AG04450 (cell line): ENCODE measurements at regions not wholly inside any gene's neighbourhood (a gene's known extent, or its start where the extent isn't known, plus 50 kb on each side); places are given as distances from the start of the nearest gene placed in this dataset.
"Not testable (repeated sequence)": the region's sequence is repeated elsewhere in the genome, so short reads cannot be mapped to it uniquely, and the experiment has no call there.

Source experiments
- CTCF ChIA-PET: fragments of 300-600, 350-600 bp; formaldehyde crosslinking; extraction: SDS; loops from one replicate; lab custom pipeline; 2022; ENCODE audit warnings: antibody characterized with exemption, inconsistent platforms; lab: Charles Lee
- POLR2A ChIA-PET: fragments of 350-600 bp; formaldehyde crosslinking; extraction: SDS; loops from one replicate; lab custom pipeline; 2021; ENCODE audit warnings: antibody characterized with exemption, inconsistent platforms; lab: Yijun Ruan, JAX
- DNase-seq: peaks from one replicate; pipeline ENCODE4 v3.0.0-alpha.2; 2011; ENCODE audit warnings: low read depth, low spot score
- H3K27ac ChIP-seq: one replicate; pipeline ENCODE4 v1.5.1; 2012; ENCODE audit warnings: low read depth, low read length, control low read depth
- H3K27me3 ChIP-seq: one replicate; pipeline ENCODE4 v1.6.0; 2012; ENCODE audit warnings: low read length; ENCODE audit not compliant: control insufficient read depth, insufficient read depth
- H3K4me3 ChIP-seq: 2 replicates; pipeline ENCODE4 v1.5.1; 2011; ENCODE audit warnings: mild to moderate bottlenecking, low read depth, low read length, control low read depth
- H3K9me3 ChIP-seq: 2 replicates; pipeline ENCODE4 v1.5.1; 2012; ENCODE audit warnings: low read length; ENCODE audit not compliant: control insufficient read depth, insufficient read depth
- TF ChIP-seq, protein P1 (sequence below): IDR thresholded peaks from 2 replicates; pipeline ENCODE4 v1.5.1; 2011; ENCODE audit warnings: low read depth, low read length, control low read depth, inconsistent platforms

DNA sequence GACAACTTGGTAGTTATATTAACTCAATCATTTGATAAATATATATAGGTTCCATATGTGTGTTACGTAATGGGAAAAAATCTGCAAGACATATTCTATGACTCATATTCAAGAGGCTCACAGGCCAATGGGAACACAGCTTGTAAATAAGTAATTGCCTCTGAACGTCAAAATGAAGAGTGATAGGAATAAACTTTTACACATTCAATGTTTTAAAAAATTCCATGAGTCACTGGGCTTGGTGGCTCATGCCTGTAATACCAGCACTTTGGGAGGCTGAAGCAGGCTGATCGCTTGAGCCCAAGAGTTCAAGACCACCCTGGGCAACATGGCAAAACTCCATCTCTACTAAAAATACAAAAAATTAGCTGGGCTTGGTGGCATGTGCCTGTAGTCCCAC is 209.4 kb upstream of the MCHR2 start:
- TF ChIP-seq, protein P1, sequence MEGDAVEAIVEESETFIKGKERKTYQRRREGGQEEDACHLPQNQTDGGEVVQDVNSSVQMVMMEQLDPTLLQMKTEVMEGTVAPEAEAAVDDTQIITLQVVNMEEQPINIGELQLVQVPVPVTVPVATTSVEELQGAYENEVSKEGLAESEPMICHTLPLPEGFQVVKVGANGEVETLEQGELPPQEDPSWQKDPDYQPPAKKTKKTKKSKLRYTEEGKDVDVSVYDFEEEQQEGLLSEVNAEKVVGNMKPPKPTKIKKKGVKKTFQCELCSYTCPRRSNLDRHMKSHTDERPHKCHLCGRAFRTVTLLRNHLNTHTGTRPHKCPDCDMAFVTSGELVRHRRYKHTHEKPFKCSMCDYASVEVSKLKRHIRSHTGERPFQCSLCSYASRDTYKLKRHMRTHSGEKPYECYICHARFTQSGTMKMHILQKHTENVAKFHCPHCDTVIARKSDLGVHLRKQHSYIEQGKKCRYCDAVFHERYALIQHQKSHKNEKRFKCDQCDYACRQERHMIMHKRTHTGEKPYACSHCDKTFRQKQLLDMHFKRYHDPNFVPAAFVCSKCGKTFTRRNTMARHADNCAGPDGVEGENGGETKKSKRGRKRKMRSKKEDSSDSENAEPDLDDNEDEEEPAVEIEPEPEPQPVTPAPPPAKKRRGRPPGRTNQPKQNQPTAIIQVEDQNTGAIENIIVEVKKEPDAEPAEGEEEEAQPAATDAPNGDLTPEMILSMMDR = no peak
- no peaks in the 10 kb centered on the region for H3K27me3 ChIP-seq
- H3K4me3 ChIP-seq = no peak overlapping the region
- H3K27ac ChIP-seq = peak overlapping the region; percentile 90
- POLR2A ChIA-PET = interaction anchor here (1.5 to 1.6 kb wide), 2 partner anchors 14 to 27 kb away, joined by 7 to 12 read pairs; no protein-coding TSS in a partner anchor
- CTCF ChIA-PET = interaction anchor here (1.4 kb wide), 1 partner anchor 27 kb away, joined by 3 read pairs; no protein-coding TSS in a partner anchor
- DNase-seq = peak; percentile 87
- H3K9me3 ChIP-seq = no peaks in the 10 kb centered on the region

DNA sequence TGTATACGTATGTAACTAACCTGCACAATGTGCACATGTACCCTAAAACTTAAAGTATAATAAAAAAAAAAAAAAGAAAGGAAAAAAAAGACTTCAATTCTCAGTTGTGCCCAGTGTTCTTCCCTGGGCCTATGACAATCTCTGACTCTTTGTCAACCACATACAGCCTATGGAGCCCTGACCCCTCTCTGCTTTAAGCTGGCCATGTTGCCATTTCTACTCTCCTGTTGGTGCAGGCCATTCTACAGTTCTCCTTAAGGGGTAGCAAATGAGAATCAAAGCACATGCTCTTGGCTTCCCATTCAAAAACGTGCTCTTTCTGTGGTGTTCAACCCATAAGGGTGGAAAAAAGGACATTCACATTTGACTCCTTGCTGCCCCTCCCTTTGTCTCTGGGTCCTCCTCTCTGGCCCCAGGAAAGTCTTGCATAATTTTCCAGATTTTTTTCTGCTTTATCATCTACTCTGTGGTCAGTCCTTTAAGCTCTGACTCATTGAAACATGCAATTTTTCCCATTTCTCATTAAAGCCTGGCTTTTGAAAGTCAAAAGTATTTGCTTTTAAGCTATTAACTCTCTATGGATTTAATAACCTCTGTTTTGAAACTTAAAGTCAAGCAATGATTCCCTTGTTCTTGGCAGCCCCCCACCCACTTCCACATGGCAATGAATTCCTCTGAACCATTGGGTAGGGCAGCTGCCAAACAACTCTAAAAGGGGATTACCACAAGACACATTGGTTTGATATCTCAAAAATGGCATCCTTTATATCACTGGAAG is 208.6 kb upstream of the MCHR2 start:
- DNase-seq = peak; percentile 77
- H3K27ac ChIP-seq = peak overlapping the region; percentile 92
- TF ChIP-seq, protein P1 = no peak
- H3K4me3 ChIP-seq = no peak overlapping the region
- POLR2A ChIA-PET = interaction anchor here (1.5 to 1.6 kb wide), 2 partner anchors 14 to 27 kb away, joined by 7 to 12 read pairs; no protein-coding TSS in a partner anchor
- no peaks in the 10 kb centered on the region for H3K27me3 ChIP-seq
- CTCF ChIA-PET = interaction anchor here (1.4 kb wide), 1 partner anchor 26 kb away, joined by 3 read pairs; no protein-coding TSS in a partner anchor
- H3K9me3 ChIP-seq = no peaks in the 10 kb centered on the region

DNA sequence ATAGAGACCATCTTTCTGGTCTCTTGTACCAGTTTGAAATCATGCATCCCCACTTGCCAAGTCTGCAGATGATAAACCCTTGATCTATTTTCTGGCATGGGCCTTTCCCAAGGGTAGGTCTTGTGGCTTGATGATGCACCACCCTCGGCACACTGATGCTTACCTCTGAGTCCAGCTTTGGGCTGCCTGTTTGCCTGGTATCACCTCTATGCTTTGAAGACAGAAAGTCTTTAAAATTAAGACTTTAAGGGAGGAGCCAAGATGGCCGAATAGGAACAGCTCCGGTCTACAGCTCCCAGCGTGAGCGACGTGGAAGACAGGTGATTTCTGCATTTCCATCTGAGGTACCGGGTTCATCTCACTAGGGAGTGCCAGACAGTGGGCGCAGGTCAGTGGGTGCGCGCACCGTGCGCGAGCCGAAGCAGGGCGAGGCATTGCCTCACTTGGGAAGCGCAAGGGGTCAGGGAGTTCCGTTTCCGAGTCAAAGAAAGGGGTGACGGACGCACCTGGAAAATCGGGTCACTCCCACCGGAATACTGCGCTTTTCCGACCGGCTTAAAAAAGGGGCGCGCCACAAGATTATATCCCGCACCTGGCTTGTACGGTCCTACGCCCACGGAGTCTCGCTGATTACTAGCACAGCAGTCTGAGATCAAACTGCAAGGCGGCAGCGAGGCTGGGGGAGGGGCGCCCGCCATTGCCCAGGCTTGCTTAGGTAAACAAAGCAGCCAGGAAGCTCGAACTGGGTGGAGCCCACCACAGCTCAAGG is 202.4 kb upstream of the MCHR2 start:
- H3K9me3 ChIP-seq, H3K27ac ChIP-seq, CTCF ChIA-PET, POLR2A ChIA-PET, DNase-seq, H3K27me3 ChIP-seq, H3K4me3 ChIP-seq: not testable (repeated sequence)

DNA sequence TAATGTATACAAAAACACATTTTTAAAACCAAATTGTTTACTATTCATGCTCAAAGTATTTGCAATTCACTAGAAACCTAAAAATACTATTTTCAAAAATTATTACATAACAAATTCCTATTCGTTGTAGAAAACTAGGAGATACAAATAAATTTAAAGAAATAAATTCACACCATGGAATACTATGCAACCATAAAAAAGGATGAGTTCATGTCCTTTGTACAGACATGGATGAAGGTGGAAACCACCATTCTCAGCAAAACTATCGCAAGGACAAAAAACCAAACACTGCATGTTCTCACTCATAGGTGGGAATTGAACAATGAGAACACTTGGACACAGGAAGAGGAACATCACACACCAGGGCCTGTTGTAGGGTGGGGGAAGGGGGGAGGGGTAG is 201.2 kb upstream of the MCHR2 start:
- H3K9me3 ChIP-seq, CTCF ChIA-PET, DNase-seq, POLR2A ChIA-PET, H3K27me3 ChIP-seq, H3K27ac ChIP-seq, H3K4me3 ChIP-seq: not testable (repeated sequence)

DNA sequence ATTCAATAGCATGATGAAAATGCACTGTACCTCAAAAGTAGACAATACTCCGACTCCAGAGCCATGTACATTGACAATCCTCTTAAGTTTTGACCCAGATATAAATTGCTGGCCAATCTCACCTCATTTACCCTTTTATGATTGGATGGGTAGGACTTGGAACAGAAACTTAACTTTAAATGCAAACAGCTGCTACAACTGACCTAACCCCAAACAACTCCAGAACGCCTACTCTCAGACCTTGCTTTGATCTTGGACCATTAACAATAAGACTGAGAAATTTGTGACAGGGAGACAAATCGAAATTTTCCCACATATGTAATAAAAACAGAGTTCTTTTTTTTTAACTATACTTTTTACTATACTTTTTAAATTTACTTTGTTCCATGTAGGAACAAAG is 200.5 kb upstream of the MCHR2 start:
- POLR2A ChIA-PET = no interaction called here
- CTCF ChIA-PET = interaction anchor here (0.7 to 0.8 kb wide), 2 partner anchors 18 to 193 kb away, joined by 3 read pairs; no protein-coding TSS in a partner anchor
- no peak overlapping the region for H3K4me3 ChIP-seq
- no peaks in the 10 kb centered on the region for H3K27me3 ChIP-seq
- H3K27ac ChIP-seq = no peak overlapping the region
- H3K9me3 ChIP-seq = no peaks in the 10 kb centered on the region; the same call in 1 of the 2 replicates
- TF ChIP-seq, protein P1 = no peak
- DNase-seq = no peak

DNA sequence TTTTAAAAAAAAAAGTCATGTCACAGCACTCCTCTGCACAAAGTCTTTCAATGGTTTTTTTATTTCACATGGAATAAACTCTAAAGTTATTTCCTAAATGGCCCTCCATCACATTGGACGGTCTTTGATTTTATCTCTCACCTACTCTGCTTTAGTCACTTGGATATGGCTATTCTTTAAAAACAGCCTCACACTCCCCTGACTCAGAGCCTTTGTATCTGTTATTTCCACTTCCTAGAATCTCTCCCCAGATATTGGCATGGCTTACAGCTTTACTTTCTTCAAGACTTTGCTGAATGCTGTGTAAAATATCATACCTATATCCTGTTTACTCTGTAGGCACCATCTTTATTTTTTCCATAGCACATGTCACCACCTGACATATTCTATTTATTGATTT is 194.7 kb upstream of the MCHR2 start:
- no peak for DNase-seq
- ChIA-PET POLR2A (no interaction called here), CTCF (no interaction called here)
- Histone ChIP-seq H3K4me3 (no peak overlapping the region), H3K27ac (no peak overlapping the region), H3K9me3 (no peaks in the 10 kb centered on the region), H3K27me3 (no peaks in the 10 kb centered on the region)
- TF ChIP-seq, protein P1 = no peak
